ENCODE measurements at regions not wholly inside any gene's neighbourhood (a gene's known extent, or its start where the extent isn't known, plus 50 kb on each side); places are given as distances from the start of the nearest gene placed in this dataset.

- Histone ChIP-seq H3K27me3 (ENCODE audit: insufficient read depth, low read length) (no peaks in the 10 kb centered on the region), H2AFZ (ENCODE audit: low read depth, low read length) (no peak overlapping the region), H4K20me1 (ENCODE audit: insufficient read depth, low read length) (no peaks in the 10 kb centered on the region), H3K4me1 (ENCODE audit: insufficient read depth, low read length) (no peaks in the 10 kb centered on the region), H3K9ac (ENCODE audit: low read length) (no peak overlapping the region), H3K9me3 (ENCODE audit: insufficient read depth, low read depth, low read length) (no peaks in the 10 kb centered on the region), H3K36me3 (ENCODE audit: insufficient read depth, low read length) (no peaks in the 10 kb centered on the region), H3K79me2 (ENCODE audit: insufficient read depth, low read length) (no peaks in the 10 kb centered on the region), H3K4me2 (ENCODE audit: low read length) (no peak overlapping the region), H3K4me3 (ENCODE audit: insufficient read depth, low read depth, low read length) (no peak overlapping the region), H3K27ac (ENCODE audit: low read depth, low read length) (no peak overlapping the region)
- no peaks in the 10 kb centered on the region for H3K36me3 Mint-ChIP-seq (ENCODE audit: low read depth, unreplicated experiment)
- no peak for TF ChIP-seq EZH2 (IDR thresholded peaks at IDR 0.05; ENCODE audit: insufficient read depth, low read length)
- no peak for TF ChIP-seq CTCF (IDR thresholded peaks at IDR 0.05; ENCODE audit: insufficient read depth, low read depth, low read length)
- H3K4me3 Mint-ChIP-seq (ENCODE audit: unreplicated experiment), result no peak overlapping the region
- DNase-seq (ENCODE audit: low read depth) (no peak), FAIRE-seq (no peak)
- H3K27me3 Mint-ChIP-seq (ENCODE audit: low read depth, unreplicated experiment), result peaks cover 4% of the 10 kb centered on the region
- no peaks in the 10 kb centered on the region for H3K9me3 Mint-ChIP-seq (ENCODE audit: unreplicated experiment)
- no peaks in the 10 kb centered on the region for H3K4me1 Mint-ChIP-seq (ENCODE audit: low read depth, unreplicated experiment)
- H3K27ac Mint-ChIP-seq (ENCODE audit: unreplicated experiment), result peak overlapping the region; percentile 48
Measured at GRCh38 chr3:73120710-73121109, 59.3 kb downstream of the EBLN2 start.

- H3K4me1 Mint-ChIP-seq (ENCODE audit: low read depth, unreplicated experiment), result no peaks in the 10 kb centered on the region
- no peaks in the 10 kb centered on the region for H3K27me3 ChIP-seq (ENCODE audit: insufficient read depth, low read length)
- no peak overlapping the region for H2AFZ ChIP-seq (ENCODE audit: low read depth, low read length)
- H3K36me3 ChIP-seq (ENCODE audit: insufficient read depth, low read length), result no peaks in the 10 kb centered on the region
- TF ChIP-seq CTCF (IDR thresholded peaks at IDR 0.05; ENCODE audit: insufficient read depth, low read depth, low read length), result no peak
- no peak for TF ChIP-seq EZH2 (IDR thresholded peaks at IDR 0.05; ENCODE audit: insufficient read depth, low read length)
- H3K4me1 ChIP-seq (ENCODE audit: insufficient read depth, low read length), result no peaks in the 10 kb centered on the region
- H3K27me3 Mint-ChIP-seq (ENCODE audit: low read depth, unreplicated experiment), result peaks cover 4% of the 10 kb centered on the region
- H3K4me3 ChIP-seq (ENCODE audit: insufficient read depth, low read depth, low read length), result no peak overlapping the region
- FAIRE-seq (no peak), DNase-seq (ENCODE audit: low read depth) (no peak)
- H4K20me1 ChIP-seq (ENCODE audit: insufficient read depth, low read length), result no peaks in the 10 kb centered on the region
- H3K27ac Mint-ChIP-seq (ENCODE audit: unreplicated experiment), result no peak overlapping the region
- H3K4me2 ChIP-seq (ENCODE audit: low read length), result no peak overlapping the region
- no peaks in the 10 kb centered on the region for H3K9me3 ChIP-seq (ENCODE audit: insufficient read depth, low read depth, low read length)
- H3K79me2 ChIP-seq (ENCODE audit: insufficient read depth, low read length), result no peaks in the 10 kb centered on the region
- no peaks in the 10 kb centered on the region for H3K9me3 Mint-ChIP-seq (ENCODE audit: unreplicated experiment)
- H3K27ac ChIP-seq (ENCODE audit: low read depth, low read length), result no peak overlapping the region
- H3K9ac ChIP-seq (ENCODE audit: low read length), result no peak overlapping the region
- no peak overlapping the region for H3K4me3 Mint-ChIP-seq (ENCODE audit: unreplicated experiment)
- H3K36me3 Mint-ChIP-seq (ENCODE audit: low read depth, unreplicated experiment), result no peaks in the 10 kb centered on the region
Measured at GRCh38 chr3:73121669-73122331, 60.3 kb downstream of the EBLN2 start.

GRCh38 chr3:73134034-73134433, 72.6 kb downstream of the EBLN2 start:
- H3K27me3 ChIP-seq (ENCODE audit: insufficient read depth, low read length), result peaks cover 6% of the 10 kb centered on the region
- H3K4me1 Mint-ChIP-seq (ENCODE audit: low read depth, unreplicated experiment), result no peaks in the 10 kb centered on the region
- no peaks in the 10 kb centered on the region for H3K4me1 ChIP-seq (ENCODE audit: insufficient read depth, low read length)
- no peaks in the 10 kb centered on the region for H3K36me3 ChIP-seq (ENCODE audit: insufficient read depth, low read length)
- no peak overlapping the region for H3K4me3 Mint-ChIP-seq (ENCODE audit: unreplicated experiment)
- no peak for TF ChIP-seq EZH2 (IDR thresholded peaks at IDR 0.05; ENCODE audit: insufficient read depth, low read length)
- TF ChIP-seq CTCF (IDR thresholded peaks at IDR 0.05; ENCODE audit: insufficient read depth, low read depth, low read length), result no peak
- H3K36me3 Mint-ChIP-seq (ENCODE audit: low read depth, unreplicated experiment), result peaks cover 2% of the 10 kb centered on the region
- no peak overlapping the region for H3K27ac ChIP-seq (ENCODE audit: low read depth, low read length)
- no peaks in the 10 kb centered on the region for H3K79me2 ChIP-seq (ENCODE audit: insufficient read depth, low read length)
- no peaks in the 10 kb centered on the region for H3K9me3 ChIP-seq (ENCODE audit: insufficient read depth, low read depth, low read length)
- H4K20me1 ChIP-seq (ENCODE audit: insufficient read depth, low read length), result no peaks in the 10 kb centered on the region
- FAIRE-seq, result no peak
- no peak overlapping the region for H2AFZ ChIP-seq (ENCODE audit: low read depth, low read length)
- no peak for DNase-seq (ENCODE audit: low read depth)
- H3K9me3 Mint-ChIP-seq (ENCODE audit: unreplicated experiment), result peaks cover 7% of the 10 kb centered on the region
- H3K9ac ChIP-seq (ENCODE audit: low read length), result no peak overlapping the region
- H3K4me3 ChIP-seq (ENCODE audit: insufficient read depth, low read depth, low read length), result no peak overlapping the region
- no peaks in the 10 kb centered on the region for H3K27me3 Mint-ChIP-seq (ENCODE audit: low read depth, unreplicated experiment)
- no peak overlapping the region for H3K27ac Mint-ChIP-seq (ENCODE audit: unreplicated experiment)
- no peak overlapping the region for H3K4me2 ChIP-seq (ENCODE audit: low read length)
